HEK293 (cell line): ENCODE measurements at regions not wholly inside any gene's neighbourhood (a gene's known extent, or its start where the extent isn't known, plus 50 kb on each side); places are given as distances from the start of the nearest gene placed in this dataset.

Experiments used
- CTCF ChIA-PET: fragments of 350-600 bp; formaldehyde crosslinking; extraction: SDS; loops from one replicate; lab custom pipeline; 2021; ENCODE audit warnings: antibody characterized with exemption; lab: Yijun Ruan, JAX
- POLR2A ChIA-PET: fragments of 300-600 bp; formaldehyde crosslinking; extraction: SDS; loops from one replicate; lab custom pipeline; 2020; ENCODE audit warnings: antibody characterized with exemption, inconsistent platforms; lab: Yijun Ruan, JAX
- H3K27ac ChIP-seq: fragments of 200-500 bp; sonication (Bioruptor generic); 2 replicates; pipeline ENCODE4 v1.5.1; 2014; ENCODE audit warnings: low read depth, low read length, control low read depth, inconsistent platforms; ENCODE audit errors: extremely low read depth
- H3K36me3 ChIP-seq, 2 experiments: fragments of 200-500 bp in 1 of 2; sonication (Bioruptor generic) in 1 of 2; 1 replicate in 1 of 2; 2 replicates in 1 of 2; pipeline ENCODE4 v1.5.1; 2014 to 2017; ENCODE audit warnings: inconsistent platforms in 2 of 2, low read length in 2 of 2; ENCODE audit not compliant: control insufficient read depth in 2 of 2, insufficient read depth in 1 of 2
- H3K4me1 ChIP-seq: fragments of 200-500 bp; sonication (Bioruptor generic); 2 replicates; pipeline ENCODE4 v1.5.1; 2014; ENCODE audit warnings: mild to moderate bottlenecking, low read length, inconsistent platforms; ENCODE audit not compliant: control insufficient read depth, insufficient read depth
- H3K4me3 ChIP-seq: 2 replicates; pipeline ENCODE4 v1.5.1; 2011; ENCODE audit warnings: low read depth, mild to moderate bottlenecking, control low read depth, low read length, moderate library complexity
- H3K9me3 ChIP-seq: fragments of 200-500 bp; sonication (Bioruptor generic); 2 replicates; pipeline ENCODE4 v1.5.1; 2014; ENCODE audit warnings: low read depth, low read length, inconsistent platforms; ENCODE audit not compliant: control insufficient read depth, insufficient read depth
- ATF2 ChIP-seq: fragments of 450-650 bp; formaldehyde crosslinking; IDR thresholded peaks from 2 replicates; pipeline ENCODE4 v1.5.1; 2016; ENCODE audit warnings: missing biosample characterization, missing genetic modification characterization, low read depth
- BCL6B ChIP-seq: fragments of 450-650 bp; formaldehyde crosslinking; IDR thresholded peaks from 2 replicates; pipeline ENCODE4 v1.5.1; 2017; ENCODE audit warnings: missing biosample characterization, missing genetic modification characterization
- GLIS2 ChIP-seq: fragments of 450-650 bp; formaldehyde crosslinking; IDR thresholded peaks from 2 replicates; pipeline ENCODE4 v1.5.1; 2016; ENCODE audit warnings: missing biosample characterization, missing genetic modification characterization
- IKZF3 ChIP-seq: fragments of 450-650 bp; IDR thresholded peaks from 2 replicates; pipeline ENCODE4 v1.5.0; 2018; ENCODE audit warnings: missing biosample characterization, mild to moderate bottlenecking, missing genetic modification characterization, moderate library complexity
- KLF7 ChIP-seq: fragments of 450-650 bp; formaldehyde crosslinking; IDR thresholded peaks from 2 replicates; pipeline ENCODE4 v1.5.1; 2016; ENCODE audit warnings: missing biosample characterization, missing genetic modification characterization, borderline replicate concordance
- MZF1 ChIP-seq: fragments of 450-650 bp; formaldehyde crosslinking; IDR thresholded peaks from 2 replicates; pipeline ENCODE4 v1.5.1; 2017; ENCODE audit warnings: missing biosample characterization, missing genetic modification characterization, borderline replicate concordance
- PATZ1 ChIP-seq: fragments of 450-650 bp; formaldehyde crosslinking; IDR thresholded peaks from 2 replicates; pipeline ENCODE4 v1.5.1; 2016; ENCODE audit warnings: missing biosample characterization, missing genetic modification characterization
- SALL2 ChIP-seq: fragments of 450-650 bp; formaldehyde crosslinking; IDR thresholded peaks from 2 replicates; pipeline ENCODE4 v1.5.0; 2017; ENCODE audit warnings: missing biosample characterization, mild to moderate bottlenecking, missing genetic modification characterization, borderline replicate concordance
- ZBTB26 ChIP-seq: fragments of 450-650 bp; formaldehyde crosslinking; optimal IDR thresholded peaks from 2 replicates; pipeline ENCODE3; 2016; ENCODE audit warnings: missing biosample characterization, mild to moderate bottlenecking, missing genetic modification characterization
- ZBTB6 ChIP-seq: fragments of 450-650 bp; formaldehyde crosslinking; IDR thresholded peaks from 2 replicates; pipeline ENCODE4 v1.5.1; 2017; ENCODE audit warnings: missing biosample characterization, missing genetic modification characterization
- ZIC2 ChIP-seq: fragments of 450-650 bp; formaldehyde crosslinking; IDR thresholded peaks from 2 replicates; pipeline ENCODE4 v1.5.1; 2016; ENCODE audit warnings: missing biosample characterization, missing genetic modification characterization
- ZNF140 ChIP-seq: fragments of 450-650 bp; formaldehyde crosslinking; IDR thresholded peaks from 2 replicates; pipeline ENCODE4 v1.5.1; 2016; ENCODE audit warnings: missing biosample characterization, missing genetic modification characterization
- ZNF26 ChIP-seq: fragments of 450-650 bp; formaldehyde crosslinking; IDR thresholded peaks from 2 replicates; pipeline ENCODE4 v1.5.1; 2016; ENCODE audit warnings: missing biosample characterization, missing genetic modification characterization
- ZNF280C ChIP-seq: fragments of 450-650 bp; formaldehyde crosslinking; IDR thresholded peaks from 2 replicates; pipeline ENCODE4 v1.5.1; 2016; ENCODE audit warnings: missing biosample characterization, missing genetic modification characterization
- ZNF426 ChIP-seq: fragments of 450-650 bp; formaldehyde crosslinking; IDR thresholded peaks from 2 replicates; pipeline ENCODE4 v1.5.1; 2017; ENCODE audit warnings: missing biosample characterization, missing genetic modification characterization, mild to moderate bottlenecking, inconsistent platforms, moderate library complexity
- ZNF473 ChIP-seq: fragments of 450-650 bp; formaldehyde crosslinking; IDR thresholded peaks from 2 replicates; pipeline ENCODE4 v1.5.1; 2017; ENCODE audit warnings: missing biosample characterization, missing genetic modification characterization
- ZNF585B ChIP-seq: fragments of 450-650 bp; formaldehyde crosslinking; IDR thresholded peaks from 2 replicates; pipeline ENCODE4 v1.5.1; 2016; ENCODE audit warnings: missing biosample characterization, missing genetic modification characterization
- ZNF610 ChIP-seq: fragments of 450-650 bp; formaldehyde crosslinking; IDR thresholded peaks from 2 replicates; pipeline ENCODE4 v1.5.1; 2016; ENCODE audit warnings: missing biosample characterization, missing genetic modification characterization, borderline replicate concordance
- ZNF747 ChIP-seq: fragments of 450-650 bp; formaldehyde crosslinking; IDR thresholded peaks from 2 replicates; pipeline ENCODE4 v1.5.1; 2016; ENCODE audit warnings: missing biosample characterization, missing genetic modification characterization
- ZNF776 ChIP-seq: fragments of 450-650 bp; formaldehyde crosslinking; IDR thresholded peaks from 2 replicates; pipeline ENCODE4 v1.5.0; 2017; ENCODE audit warnings: missing biosample characterization, missing genetic modification characterization, borderline replicate concordance

GRCh38 chr3:105006164-105006563 lies 360.5 kb upstream of the ALCAM start:
- H3K27ac ChIP-seq, result no peak overlapping the region
- no peaks in the 10 kb centered on the region for H3K4me1 ChIP-seq
- ChIA-PET POLR2A (no interaction called here), CTCF (no interaction called here)
- no peak overlapping the region for H3K4me3 ChIP-seq
- TF ChIP-seq GLIS2 (tag by site-specific recombination) (no peak), ZBTB6 (tag by site-specific recombination) (no peak), ZNF140 (tag by site-specific recombination) (no peak), ATF2 (no peak)
- H3K9me3 ChIP-seq, result no peaks in the 10 kb centered on the region
- no peaks in the 10 kb centered on the region for H3K36me3 ChIP-seq

GRCh38 chr3:105013657-105014056 lies 353.1 kb upstream of the ALCAM start:
- H3K4me3 ChIP-seq, result no peak overlapping the region
- ChIA-PET CTCF (interaction anchor here (0.7 kb wide), 1 partner anchor 353 kb away, joined by 3 read pairs; the partner anchor contains the start of gene ALCAM), POLR2A (no interaction called here)
- H3K4me1 ChIP-seq, result no peaks in the 10 kb centered on the region
- no peaks in the 10 kb centered on the region for H3K9me3 ChIP-seq
- TF ChIP-seq PATZ1 (tag by site-specific recombination) (no peak), IKZF3 (tag by site-specific recombination) (no peak), SALL2 (tag by site-specific recombination) (no peak), ZNF747 (tag by site-specific recombination) (no peak), ZNF280C (tag by site-specific recombination) (no peak), ZNF776 (tag by site-specific recombination) (no peak), ZNF610 (tag by site-specific recombination) (no peak), KLF7 (tag by site-specific recombination) (no peak), ZBTB26 (tag by site-specific recombination) (no peak), ZNF585B (no peak), ZIC2 (tag by site-specific recombination) (no peak), ZNF473 (tag by site-specific recombination) (no peak), ZNF426 (tag by site-specific recombination) (no peak), ZNF26 (tag by site-specific recombination) (no peak), BCL6B (no peak), MZF1 (tag by site-specific recombination) (no peak)
- no peaks in the 10 kb centered on the region for H3K36me3 ChIP-seq
- no peak overlapping the region for H3K27ac ChIP-seq
